Karpas-422 (cell line): ENCODE measurements at regions not wholly inside any gene's neighbourhood (a gene's known extent, or its start where the extent isn't known, plus 50 kb on each side); places are given as distances from the start of the nearest gene placed in this dataset.

Source experiments
- DNase-seq: peaks from one replicate; pipeline ENCODE4 v3.0.0-alpha.2; 2015
- H2AFZ ChIP-seq: fragments of 200-600 bp; sonication (generic); 2 replicates; pipeline ENCODE4 v1.6.1; 2014; ENCODE audit warnings: antibody characterized with exemption, low read length, mixed read lengths
- H3K27ac ChIP-seq: fragments of 200-600 bp; sonication (generic); 2 replicates; pipeline ENCODE4 v1.5.1; 2014; ENCODE audit warnings: mild to moderate bottlenecking, low read length, moderate library complexity
- H3K27me3 ChIP-seq: fragments of 200-600 bp; sonication (generic); 2 replicates; pipeline ENCODE4 v1.6.1; 2014; ENCODE audit warnings: low read length, mixed read lengths
- H3K36me3 ChIP-seq: fragments of 200-600 bp; sonication (generic); 2 replicates; pipeline ENCODE4 v1.6.1; 2014; ENCODE audit warnings: low read length, mixed read lengths; ENCODE audit not compliant: insufficient read depth
- H3K4me1 ChIP-seq: fragments of 200-600 bp; sonication (generic); 2 replicates; pipeline ENCODE4 v1.6.1; 2014; ENCODE audit warnings: mild to moderate bottlenecking, low read length, mixed read lengths
- H3K4me2 ChIP-seq: fragments of 200-600 bp; sonication (generic); 2 replicates; pipeline ENCODE4 v1.6.1; 2014; ENCODE audit warnings: low read length, low read depth, mild to moderate bottlenecking; ENCODE audit not compliant: poor library complexity, severe bottlenecking
- H3K4me3 ChIP-seq: fragments of 200-600 bp; sonication (generic); 2 replicates; pipeline ENCODE4 v1.5.1; 2014; ENCODE audit warnings: mild to moderate bottlenecking, antibody characterized with exemption, low read length, mixed read lengths
- H3K79me2 ChIP-seq: fragments of 200-600 bp; sonication (generic); 2 replicates; pipeline ENCODE4 v1.6.1; 2014; ENCODE audit warnings: mild to moderate bottlenecking, low read length, mixed read lengths
- H3K9ac ChIP-seq: fragments of 200-600 bp; sonication (generic); 2 replicates; pipeline ENCODE4 v1.6.0; 2014; ENCODE audit warnings: low read length
- H3K9me2 ChIP-seq: fragments of 200-600 bp; sonication (generic), shearing (Covaris generic); replicated peaks from 2 replicates; pipeline ENCODE4 v1.6.0; 2014; ENCODE audit warnings: mild to moderate bottlenecking, low read length, moderate library complexity; ENCODE audit not compliant: insufficient read depth
- H3K9me3 ChIP-seq: fragments of 300-700, 200-600 bp; sonication (generic); 2 replicates; pipeline ENCODE4 v1.6.1; 2014; ENCODE audit warnings: low read length, mixed read lengths
- H4K20me1 ChIP-seq: fragments of 200-600 bp; sonication (generic); 2 replicates; pipeline ENCODE4 v1.6.1; 2014; ENCODE audit warnings: mild to moderate bottlenecking, antibody characterized with exemption, low read length, low read depth; ENCODE audit not compliant: insufficient read depth

GRCh38 chr2:149709496-149710263 is 122.1 kb upstream of the MMADHC start:
- no peaks in the 10 kb centered on the region for H3K9me2 ChIP-seq
- no peaks in the 10 kb centered on the region for H3K4me1 ChIP-seq
- no peak overlapping the region for H3K4me2 ChIP-seq
- H3K4me3 ChIP-seq: no peak overlapping the region
- no peak overlapping the region for H3K9ac ChIP-seq
- no peaks in the 10 kb centered on the region for H3K79me2 ChIP-seq
- no peaks in the 10 kb centered on the region for H4K20me1 ChIP-seq
- no peak overlapping the region for H2AFZ ChIP-seq
- no peaks in the 10 kb centered on the region for H3K36me3 ChIP-seq
- no peak for DNase-seq
- H3K27me3 ChIP-seq: no peaks in the 10 kb centered on the region; the same call in 1 of the 2 replicates
- no peak overlapping the region for H3K27ac ChIP-seq
- H3K9me3 ChIP-seq: no peaks in the 10 kb centered on the region

- no peak overlapping the region for H2AFZ ChIP-seq
- no peaks in the 10 kb centered on the region for H4K20me1 ChIP-seq
- DNase-seq: no peak
- no peaks in the 10 kb centered on the region for H3K27me3 ChIP-seq
- no peak overlapping the region for H3K9ac ChIP-seq
- no peaks in the 10 kb centered on the region for H3K9me3 ChIP-seq
- H3K79me2 ChIP-seq: no peaks in the 10 kb centered on the region
- H3K27ac ChIP-seq: no peak overlapping the region
- no peaks in the 10 kb centered on the region for H3K4me1 ChIP-seq
- H3K9me2 ChIP-seq: no peaks in the 10 kb centered on the region
- H3K4me3 ChIP-seq: no peak overlapping the region
- no peaks in the 10 kb centered on the region for H3K36me3 ChIP-seq
- H3K4me2 ChIP-seq: no peak overlapping the region
These were observed 115.7 kb upstream of the MMADHC start for GRCh38 chr2:149703281-149703680.

GRCh38 chr2:149702571-149702970 is 115.0 kb upstream of the MMADHC start:
- Histone ChIP-seq H3K9me3 (no peaks in the 10 kb centered on the region), H3K9me2 (no peaks in the 10 kb centered on the region), H3K4me1 (no peaks in the 10 kb centered on the region), H3K9ac (no peak overlapping the region), H3K27ac (no peak overlapping the region), H2AFZ (no peak overlapping the region), H3K27me3 (no peaks in the 10 kb centered on the region), H3K36me3 (no peaks in the 10 kb centered on the region), H3K4me3 (no peak overlapping the region), H3K4me2 (no peak overlapping the region), H4K20me1 (no peaks in the 10 kb centered on the region), H3K79me2 (no peaks in the 10 kb centered on the region)
- DNase-seq: no peak

- no peak for DNase-seq
- no peaks in the 10 kb centered on the region for H3K27me3 ChIP-seq
- H3K36me3 ChIP-seq: no peaks in the 10 kb centered on the region
- no peak overlapping the region for H3K4me2 ChIP-seq
- H2AFZ ChIP-seq: no peak overlapping the region
- no peaks in the 10 kb centered on the region for H4K20me1 ChIP-seq
- no peak overlapping the region for H3K4me3 ChIP-seq
- no peak overlapping the region for H3K27ac ChIP-seq
- no peaks in the 10 kb centered on the region for H3K9me3 ChIP-seq
- no peak overlapping the region for H3K9ac ChIP-seq
- H3K79me2 ChIP-seq: no peaks in the 10 kb centered on the region
- H3K4me1 ChIP-seq: no peaks in the 10 kb centered on the region
- no peaks in the 10 kb centered on the region for H3K9me2 ChIP-seq
These were observed 113.7 kb upstream of the MMADHC start for GRCh38 chr2:149701241-149701640.

DNA sequence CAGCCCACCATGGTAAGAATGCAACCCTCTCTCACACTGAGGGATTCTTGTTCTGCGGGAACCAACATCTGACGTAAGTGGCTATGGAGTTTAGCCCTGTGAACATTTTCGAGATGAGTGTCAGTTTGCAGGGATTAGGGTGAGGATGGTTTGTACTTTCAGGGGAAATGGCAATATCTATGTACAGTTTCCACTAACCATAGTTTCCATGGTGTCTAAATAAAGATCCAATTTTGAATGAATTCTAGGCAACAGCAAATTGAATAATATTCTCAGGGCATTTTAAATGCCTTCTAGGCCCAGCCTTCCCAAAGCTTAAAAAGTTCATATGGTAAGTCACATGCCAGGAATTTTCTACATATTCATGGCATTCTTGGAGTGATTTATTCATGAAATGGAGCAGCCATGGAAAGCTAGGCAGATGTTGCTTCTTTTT is 105.4 kb upstream of the MMADHC start:
- H3K79me2 ChIP-seq: no peaks in the 10 kb centered on the region
- no peak for DNase-seq
- no peak overlapping the region for H2AFZ ChIP-seq
- no peaks in the 10 kb centered on the region for H3K9me3 ChIP-seq
- no peaks in the 10 kb centered on the region for H3K4me1 ChIP-seq
- no peaks in the 10 kb centered on the region for H3K27me3 ChIP-seq
- no peak overlapping the region for H3K4me3 ChIP-seq
- H3K27ac ChIP-seq: no peak overlapping the region
- H3K9me2 ChIP-seq: no peaks in the 10 kb centered on the region
- H3K4me2 ChIP-seq: no peak overlapping the region
- no peak overlapping the region for H3K9ac ChIP-seq
- no peaks in the 10 kb centered on the region for H3K36me3 ChIP-seq
- no peaks in the 10 kb centered on the region for H4K20me1 ChIP-seq

GRCh38 chr2:149690825-149691224 is 103.2 kb upstream of the MMADHC start:
- Histone ChIP-seq H3K27me3 (no peaks in the 10 kb centered on the region), H3K4me2 (no peak overlapping the region), H3K4me3 (no peak overlapping the region), H3K9me3 (no peaks in the 10 kb centered on the region), H3K27ac (no peak overlapping the region), H4K20me1 (no peaks in the 10 kb centered on the region), H3K36me3 (no peaks in the 10 kb centered on the region), H2AFZ (no peak overlapping the region), H3K9ac (no peak overlapping the region), H3K4me1 (no peaks in the 10 kb centered on the region), H3K79me2 (no peaks in the 10 kb centered on the region), H3K9me2 (no peaks in the 10 kb centered on the region)
- no peak for DNase-seq

DNA sequence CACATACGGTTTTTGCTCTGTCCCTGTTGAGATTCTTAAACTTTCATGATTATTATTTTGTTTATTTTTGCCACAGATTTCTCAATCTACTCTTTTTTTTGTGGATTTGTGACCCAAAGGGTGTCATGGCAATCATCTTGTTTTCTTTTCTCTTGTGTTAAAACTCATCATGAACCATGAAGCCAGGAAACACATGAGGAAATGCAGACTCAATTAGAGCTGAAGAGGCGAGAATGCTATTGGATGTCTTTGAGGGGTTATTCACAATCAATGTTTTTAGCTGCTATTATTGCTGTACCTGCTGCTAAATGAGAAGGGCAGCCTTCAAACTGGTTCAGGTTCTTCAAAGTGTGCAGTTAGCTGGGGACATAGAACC is 99.5 kb upstream of the MMADHC start:
- Histone ChIP-seq H4K20me1 (no peaks in the 10 kb centered on the region), H3K4me2 (no peak overlapping the region), H3K4me1 (no peaks in the 10 kb centered on the region), H3K79me2 (no peaks in the 10 kb centered on the region), H3K9ac (no peak overlapping the region), H3K9me3 (no peaks in the 10 kb centered on the region), H3K36me3 (no peaks in the 10 kb centered on the region), H3K9me2 (no peaks in the 10 kb centered on the region), H2AFZ (no peak overlapping the region), H3K27ac (no peak overlapping the region), H3K27me3 (no peaks in the 10 kb centered on the region), H3K4me3 (no peak overlapping the region)
- no peak for DNase-seq

DNA sequence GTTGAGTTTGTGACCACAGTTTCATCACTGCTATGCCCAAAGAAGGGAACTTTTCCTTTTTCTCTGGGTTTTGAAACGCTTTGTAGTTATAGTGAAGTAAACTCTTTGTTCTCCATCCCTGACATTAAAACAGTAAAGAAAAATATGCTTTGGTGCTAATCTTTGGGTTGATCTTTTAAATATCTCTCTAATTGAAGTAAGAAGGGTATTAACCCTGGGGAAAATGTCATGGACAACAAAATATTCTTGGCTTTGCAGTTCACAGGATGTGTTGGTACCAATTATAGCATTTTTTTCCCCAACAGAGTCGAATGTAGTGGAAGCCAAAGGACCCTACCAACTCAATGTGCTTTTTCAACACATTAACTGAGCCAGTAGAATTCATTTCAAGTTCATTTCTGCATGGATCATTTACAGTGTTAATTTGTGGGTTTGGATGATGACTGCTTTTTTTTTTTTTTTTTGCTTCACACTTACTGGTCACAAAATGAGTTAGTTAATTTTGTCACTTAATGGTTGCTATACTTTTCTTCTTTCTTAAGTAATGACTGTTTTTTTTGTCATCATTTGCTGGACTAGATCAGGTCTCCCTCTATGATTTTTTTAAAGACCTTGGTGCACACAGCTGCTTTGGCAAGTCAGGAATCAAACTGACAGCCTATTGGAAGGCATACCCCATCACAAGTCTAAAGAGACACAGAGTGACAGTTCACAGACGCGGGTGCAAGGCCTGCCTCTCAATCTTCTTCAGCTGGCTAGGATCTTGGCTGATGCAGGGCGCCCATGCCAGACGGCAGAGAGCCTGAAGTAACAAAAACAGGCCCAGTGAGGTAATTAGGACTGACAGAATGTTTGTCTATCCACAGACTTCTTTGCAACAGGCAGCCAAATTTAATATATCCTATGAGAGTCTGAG is 98.8 kb upstream of the MMADHC start:
- H3K4me3 ChIP-seq: no peak overlapping the region
- no peak overlapping the region for H3K4me2 ChIP-seq
- H2AFZ ChIP-seq: no peak overlapping the region
- H3K27me3 ChIP-seq: no peaks in the 10 kb centered on the region
- H3K4me1 ChIP-seq: no peaks in the 10 kb centered on the region
- no peak overlapping the region for H3K9ac ChIP-seq
- DNase-seq: no peak
- H3K36me3 ChIP-seq: no peaks in the 10 kb centered on the region
- H4K20me1 ChIP-seq: no peaks in the 10 kb centered on the region
- H3K9me3 ChIP-seq: no peaks in the 10 kb centered on the region
- H3K27ac ChIP-seq: no peak overlapping the region
- no peaks in the 10 kb centered on the region for H3K79me2 ChIP-seq
- no peaks in the 10 kb centered on the region for H3K9me2 ChIP-seq
